Kidney epithelial cell (primary cell): ENCODE measurements at regions not wholly inside any gene's neighbourhood (a gene's known extent, or its start where the extent isn't known, plus 50 kb on each side); places are given as distances from the start of the nearest gene placed in this dataset.

ENCODE experiments used
- DNase-seq: peaks from one replicate; pipeline ENCODE4 v3.0.0-alpha.2; 2010; ENCODE audit warnings: low read depth
- H3K27me3 ChIP-seq: 2 replicates; pipeline ENCODE4 v1.6.0; 2011; ENCODE audit warnings: low read length; ENCODE audit not compliant: control insufficient read depth, insufficient read depth
- H3K36me3 ChIP-seq: 2 replicates; pipeline ENCODE4 v1.5.1; 2011; ENCODE audit warnings: low read length; ENCODE audit not compliant: control insufficient read depth, insufficient read depth
- H3K4me3 ChIP-seq: 2 replicates; pipeline ENCODE4 v1.5.1; 2011; ENCODE audit warnings: low read depth, mild to moderate bottlenecking, control low read depth, low read length
- CTCF ChIP-seq: IDR thresholded peaks from 2 replicates; pipeline ENCODE4 v1.5.1; 2011; ENCODE audit warnings: mild to moderate bottlenecking, moderate library complexity, low read length, control low read depth, inconsistent platforms; ENCODE audit not compliant: insufficient read depth, poor library complexity, severe bottlenecking

DNA sequence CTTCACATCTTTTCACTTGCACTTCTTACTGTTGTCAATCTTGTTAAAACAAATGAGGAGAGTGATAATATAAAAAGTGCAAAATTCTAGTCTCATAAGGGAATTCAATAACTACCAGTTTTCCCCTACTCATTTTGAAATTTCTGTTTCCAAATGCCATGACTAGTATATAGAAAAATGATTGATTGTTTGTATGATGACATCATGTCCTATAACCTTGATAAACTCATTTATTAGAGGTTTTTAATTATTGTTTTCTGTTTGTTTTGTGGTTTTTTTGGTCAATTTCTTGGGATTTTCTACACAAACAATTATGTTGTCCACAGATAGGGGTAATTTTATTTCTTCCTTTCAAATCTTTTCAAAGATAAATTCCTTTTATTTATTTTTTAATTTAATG is 559.1 kb downstream of the TLL1 start:
- DNase-seq = no peak
- Histone ChIP-seq H3K4me3 (no peak overlapping the region), H3K36me3 (no peaks in the 10 kb centered on the region), H3K27me3 (no peaks in the 10 kb centered on the region)
- no peak for TF ChIP-seq CTCF

GRCh38 chr4:166432842-166433241 is 559.8 kb downstream of the TLL1 start:
- Histone ChIP-seq H3K36me3 (no peaks in the 10 kb centered on the region), H3K27me3 (no peaks in the 10 kb centered on the region), H3K4me3 (no peak overlapping the region)
- no peak for TF ChIP-seq CTCF
- no peak for DNase-seq

- no peaks in the 10 kb centered on the region for H3K27me3 ChIP-seq
- H3K4me3 ChIP-seq = no peak overlapping the region
- DNase-seq = peak; percentile 63
- no peak for TF ChIP-seq CTCF
- H3K36me3 ChIP-seq = no peaks in the 10 kb centered on the region
These were observed 562.4 kb downstream of the TLL1 start for GRCh38 chr4:166435449-166435848.

GRCh38 chr4:166458756-166459155 is 585.7 kb downstream of the TLL1 start:
- Histone ChIP-seq H3K4me3 (no peak overlapping the region), H3K27me3 (no peaks in the 10 kb centered on the region), H3K36me3 (no peaks in the 10 kb centered on the region)
- TF ChIP-seq CTCF = no peak
- peak; percentile 4 for DNase-seq

GRCh38 chr4:166459621-166460020 is 586.6 kb downstream of the TLL1 start:
- H3K27me3 ChIP-seq = no peaks in the 10 kb centered on the region
- no peak for DNase-seq
- H3K36me3 ChIP-seq = no peaks in the 10 kb centered on the region
- TF ChIP-seq CTCF = no peak
- no peak overlapping the region for H3K4me3 ChIP-seq

DNA sequence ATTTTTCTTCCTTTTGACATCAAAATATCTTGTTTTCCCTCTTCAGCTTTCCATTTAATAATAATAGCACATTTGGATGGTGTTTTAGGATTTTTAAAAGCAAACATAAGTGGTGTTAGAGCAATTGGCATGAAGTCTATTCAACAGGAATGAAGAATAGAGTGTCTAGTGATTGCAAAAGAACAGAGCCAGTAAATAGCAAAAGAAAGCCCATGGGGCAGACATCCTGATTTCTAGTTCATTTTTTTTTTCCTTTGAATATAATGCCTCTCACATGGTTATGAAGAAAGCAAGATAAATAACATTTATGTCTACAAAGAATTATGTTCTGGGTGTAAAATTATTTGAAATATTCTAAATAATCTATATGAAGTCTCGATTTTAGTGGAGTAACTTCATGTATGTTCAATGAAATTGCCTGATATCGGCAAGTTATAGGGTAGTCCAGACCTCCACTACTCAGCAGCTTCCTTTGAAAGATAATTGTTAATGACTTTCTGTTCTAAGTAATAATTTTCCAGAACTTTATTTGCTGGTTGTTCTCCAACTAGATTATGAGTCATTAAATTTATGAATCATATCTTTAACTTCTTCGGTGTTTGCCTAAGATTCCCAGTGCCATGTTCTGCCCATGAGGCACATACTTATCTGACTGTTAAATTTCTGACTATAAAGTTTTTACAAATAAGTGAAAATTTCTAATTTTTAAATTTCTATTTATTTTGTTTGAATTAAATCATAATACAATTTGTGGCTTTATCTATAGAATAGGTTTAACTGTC is 587.9 kb downstream of the TLL1 start:
- H3K27me3 ChIP-seq = no peaks in the 10 kb centered on the region
- no peaks in the 10 kb centered on the region for H3K36me3 ChIP-seq
- no peak overlapping the region for H3K4me3 ChIP-seq
- no peak for DNase-seq
- no peak for TF ChIP-seq CTCF
